ENCODE measurements at regions not wholly inside any gene's neighbourhood (a gene's known extent, or its start where the extent isn't known, plus 50 kb on each side); places are given as distances from the start of the nearest gene placed in this dataset.
A peak's percentile ranks its signal among the peaks of the same experiment; 100 is the strongest.

DNA sequence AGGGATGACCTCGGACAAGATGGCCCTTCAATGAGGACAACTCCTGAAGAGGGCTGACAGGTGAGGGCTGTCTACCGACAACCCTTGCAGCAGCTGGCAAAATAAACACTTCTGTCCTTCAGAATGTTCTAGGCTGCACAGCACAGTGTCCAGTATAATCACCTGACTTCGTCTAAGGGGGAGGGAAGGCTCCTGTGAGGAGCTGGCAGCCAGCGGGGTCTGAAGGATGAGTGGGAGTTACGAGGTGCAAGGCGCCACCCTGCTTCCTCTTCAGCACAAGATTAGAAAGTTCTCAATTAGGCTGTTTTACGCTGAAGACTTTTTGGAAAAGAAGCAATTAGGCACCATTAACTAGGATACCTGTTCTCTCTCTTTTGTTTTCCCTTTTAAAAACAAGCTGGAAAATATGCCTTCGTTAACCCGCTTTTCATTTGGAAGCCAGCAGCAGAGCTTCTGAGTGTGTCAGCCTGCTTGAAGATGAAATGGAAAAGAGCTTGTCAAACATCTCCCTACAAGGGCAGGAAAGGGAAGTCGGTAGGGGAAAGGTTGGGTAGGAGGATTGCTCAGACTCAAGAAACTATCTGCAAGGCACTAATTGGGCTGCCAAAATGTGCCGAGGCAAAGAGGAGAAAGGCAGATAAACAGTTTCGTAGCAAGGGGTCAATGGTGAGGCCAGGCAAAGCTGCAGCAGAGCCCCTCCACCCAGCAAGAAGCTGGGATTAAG is 592.2 kb upstream of the CADM1 start:
- DNase-seq, result no peak

DNA sequence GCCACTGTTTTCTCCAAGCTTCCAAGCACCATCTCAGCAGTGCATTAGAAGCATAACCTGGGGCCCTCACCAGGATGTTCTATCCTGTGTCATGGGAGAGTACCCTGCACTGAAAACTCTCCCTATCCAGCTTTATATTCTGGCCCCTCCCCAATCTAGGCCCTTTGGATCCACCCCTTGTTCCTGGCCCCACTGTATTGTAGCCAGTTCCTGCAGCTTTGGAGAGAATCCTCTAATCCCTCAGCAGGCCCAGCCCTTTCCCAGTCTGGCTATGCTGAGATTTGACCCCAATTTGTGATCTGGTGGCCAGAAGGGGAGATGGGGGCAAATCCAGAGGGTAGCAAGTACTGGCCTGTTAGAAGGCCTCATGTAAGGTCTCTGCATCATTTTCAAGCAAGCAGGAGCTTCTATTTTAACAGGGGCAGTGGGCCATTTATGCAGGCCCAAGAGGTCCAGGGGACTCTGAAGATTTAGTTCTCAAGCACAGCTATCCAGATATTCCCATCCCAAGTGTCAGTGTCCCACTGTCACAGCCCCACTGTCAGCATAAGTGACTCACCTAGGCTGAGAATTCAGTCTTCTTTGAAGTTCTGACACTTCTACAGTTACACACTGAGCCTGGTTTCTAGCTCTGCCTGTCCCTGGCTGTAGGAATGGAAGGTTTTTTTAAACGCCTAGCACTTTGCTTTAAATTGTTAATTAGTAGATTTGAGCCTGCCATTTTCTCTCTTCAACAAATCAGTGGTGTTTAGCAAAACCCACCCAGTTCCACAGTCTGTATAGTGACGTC is 589.5 kb upstream of the CADM1 start:
- DNase-seq, result no peak

DNA sequence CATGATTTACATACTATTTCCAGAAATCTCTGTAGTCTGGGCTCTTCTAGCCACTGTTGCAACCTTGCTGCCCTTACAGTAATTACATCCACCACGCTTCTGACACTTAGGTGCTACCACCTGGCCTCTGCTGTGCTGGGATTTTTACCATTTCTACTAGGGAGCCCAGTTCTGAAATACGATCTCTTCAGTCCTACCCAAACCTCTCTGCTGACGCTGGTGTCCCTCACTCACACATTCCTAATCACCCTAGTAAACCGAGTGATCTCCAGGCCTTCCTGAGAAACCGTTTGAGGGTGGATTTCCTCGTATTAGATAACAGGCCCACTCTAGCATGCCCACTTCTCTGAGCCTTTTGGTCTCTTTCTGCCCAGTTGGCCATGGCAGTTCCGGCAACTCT is 588.9 kb upstream of the CADM1 start:
- no peak for DNase-seq

DNA sequence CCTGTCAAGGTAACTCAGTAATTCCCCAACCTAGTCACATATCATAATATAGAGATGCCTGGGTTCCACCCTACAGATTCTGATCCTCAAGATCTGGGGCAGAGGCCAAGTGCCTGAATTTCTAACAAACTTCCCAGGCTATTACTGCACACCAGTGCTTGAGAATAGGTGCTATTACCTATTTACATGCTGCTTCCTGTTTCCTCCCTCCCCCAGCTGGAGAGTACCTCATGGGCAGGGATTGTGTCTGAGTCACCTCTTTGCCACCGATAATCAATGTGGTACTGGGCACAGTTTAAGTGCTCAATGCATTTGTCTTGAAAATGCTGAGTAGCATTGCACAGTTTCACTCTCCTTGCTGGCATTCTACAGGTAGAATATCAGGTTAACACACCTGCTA is 582.2 kb upstream of the CADM1 start:
- no peak for DNase-seq

DNA sequence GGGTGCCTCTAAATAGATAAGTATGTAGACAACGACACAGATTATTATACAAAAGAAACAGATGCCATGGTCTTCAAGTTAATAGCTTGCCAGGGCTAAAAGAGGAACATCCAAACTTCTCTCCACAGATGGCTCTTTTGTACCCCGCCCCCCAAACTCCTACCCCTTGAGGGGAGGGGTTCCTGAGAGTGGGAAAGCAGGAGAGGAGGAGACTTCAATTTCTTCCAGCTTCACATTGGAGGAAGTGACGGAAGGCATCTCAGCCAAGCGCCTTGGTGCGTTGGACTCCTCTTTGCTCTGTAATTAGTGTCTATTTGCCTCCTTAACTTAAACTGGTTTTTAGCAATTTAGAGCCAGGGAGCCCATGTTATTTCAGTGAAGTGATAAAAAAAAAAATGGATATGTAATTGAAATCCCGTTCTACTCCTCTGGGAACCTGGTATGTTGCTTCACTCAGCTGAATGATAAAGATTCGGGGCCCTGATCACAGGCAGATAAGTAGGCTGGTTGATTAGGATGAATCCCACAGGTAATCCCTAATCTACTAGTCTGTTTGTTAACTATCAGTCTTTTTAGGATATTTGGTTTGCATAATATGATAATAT is 580.9 kb upstream of the CADM1 start:
- DNase-seq, result no peak

DNA sequence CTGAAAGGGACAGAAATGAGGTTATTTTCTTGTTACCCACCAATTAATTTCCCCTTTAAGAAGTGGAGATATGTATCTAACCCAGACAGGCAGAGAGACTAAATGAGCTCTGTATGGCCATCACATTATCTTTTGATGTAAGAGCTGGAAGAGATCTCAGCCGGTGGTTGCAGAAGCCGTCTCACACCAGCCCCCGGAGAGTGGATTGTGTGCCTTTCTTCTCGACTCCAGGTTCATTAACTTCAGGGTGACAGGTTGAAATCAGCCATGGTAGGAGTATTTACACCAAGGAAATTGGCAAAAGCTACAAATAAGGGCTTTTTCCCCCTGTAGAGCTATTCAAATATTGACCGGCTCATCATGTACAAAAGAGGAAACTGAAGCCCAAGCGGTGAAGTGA is 580.3 kb upstream of the CADM1 start:
- DNase-seq, result no peak

DNA sequence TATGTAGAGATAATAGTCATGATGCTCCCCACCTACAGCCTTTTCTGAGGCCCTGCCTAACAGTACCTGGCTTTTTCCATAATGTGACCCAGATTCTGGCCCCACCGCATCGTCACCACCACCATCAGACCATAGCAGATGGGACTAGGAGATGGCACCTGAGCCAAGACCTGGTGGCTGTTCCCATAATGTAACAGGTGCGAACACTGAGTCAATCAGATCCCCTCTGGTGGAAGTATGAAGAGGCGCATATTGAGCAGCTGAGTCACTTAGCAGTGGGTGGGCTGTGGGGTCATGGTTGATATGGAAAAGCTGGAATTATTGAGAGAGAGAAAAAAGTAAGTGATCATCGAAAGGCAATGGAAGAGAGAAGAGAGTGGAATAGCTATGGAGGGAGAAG is 578.0 kb upstream of the CADM1 start:
- no peak for DNase-seq

DNA sequence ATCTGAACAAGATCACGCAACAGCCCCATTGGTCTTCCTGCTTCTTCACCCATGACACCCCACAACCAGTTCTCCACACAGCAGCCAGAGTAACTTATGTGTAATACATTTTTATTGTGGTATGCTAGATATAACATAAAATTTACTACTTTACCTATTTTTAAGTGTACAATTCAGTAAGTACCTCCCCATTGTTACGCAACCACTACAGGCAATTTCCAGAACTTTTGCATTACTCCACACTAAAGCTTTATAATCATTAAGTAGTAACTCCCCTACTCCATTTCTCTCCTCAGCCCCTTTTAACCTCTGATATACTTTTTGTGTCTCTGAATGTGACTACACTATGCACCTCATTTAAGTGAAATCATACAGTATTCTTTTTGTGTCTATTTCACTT is 575.4 kb upstream of the CADM1 start:
- DNase-seq, result no peak

DNA sequence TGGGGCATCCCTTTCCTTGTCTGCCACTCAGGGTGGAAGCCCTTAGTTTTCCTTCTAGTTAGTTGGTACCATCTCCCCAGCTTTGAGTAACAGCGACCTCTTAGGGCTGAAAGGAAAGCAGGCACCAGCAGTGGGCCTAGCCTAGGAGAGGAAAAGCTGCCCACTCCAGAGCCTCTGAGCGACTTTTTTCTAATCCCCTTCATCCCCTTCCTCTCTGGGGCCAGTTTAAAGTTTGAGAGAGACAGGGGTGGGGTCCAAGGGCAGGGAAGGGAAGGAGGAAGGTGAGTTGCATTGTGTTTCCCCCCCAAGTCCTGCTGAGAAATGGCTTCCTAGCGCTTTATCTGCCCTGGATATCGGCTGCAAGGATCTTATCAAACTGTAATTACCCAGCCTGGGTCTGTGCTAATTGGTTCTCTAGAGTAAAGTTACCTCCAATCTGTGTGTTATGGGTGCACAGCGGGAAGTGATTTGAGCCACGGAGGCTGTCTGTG is 573.9 kb upstream of the CADM1 start:
- DNase-seq, result no peak

DNA sequence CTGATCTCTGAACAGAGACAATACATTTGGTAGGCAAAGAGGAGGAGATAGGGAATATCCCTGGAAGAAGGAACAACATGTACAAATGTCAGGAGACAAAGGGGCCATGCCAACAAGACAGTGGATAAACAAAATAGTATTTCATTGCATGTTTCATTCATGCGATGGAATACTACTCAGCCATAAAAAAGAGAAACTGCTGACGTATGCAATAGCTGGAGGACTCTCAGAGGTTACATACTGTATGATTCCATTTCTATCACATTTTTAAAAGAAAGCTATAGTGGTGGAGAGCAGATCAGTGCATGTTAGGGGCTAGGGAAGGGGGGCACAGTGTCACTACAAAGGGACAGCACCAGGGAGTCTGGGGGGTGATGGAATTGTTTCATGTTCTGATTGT is 572.9 kb upstream of the CADM1 start:
- DNase-seq, result no peak

DNA sequence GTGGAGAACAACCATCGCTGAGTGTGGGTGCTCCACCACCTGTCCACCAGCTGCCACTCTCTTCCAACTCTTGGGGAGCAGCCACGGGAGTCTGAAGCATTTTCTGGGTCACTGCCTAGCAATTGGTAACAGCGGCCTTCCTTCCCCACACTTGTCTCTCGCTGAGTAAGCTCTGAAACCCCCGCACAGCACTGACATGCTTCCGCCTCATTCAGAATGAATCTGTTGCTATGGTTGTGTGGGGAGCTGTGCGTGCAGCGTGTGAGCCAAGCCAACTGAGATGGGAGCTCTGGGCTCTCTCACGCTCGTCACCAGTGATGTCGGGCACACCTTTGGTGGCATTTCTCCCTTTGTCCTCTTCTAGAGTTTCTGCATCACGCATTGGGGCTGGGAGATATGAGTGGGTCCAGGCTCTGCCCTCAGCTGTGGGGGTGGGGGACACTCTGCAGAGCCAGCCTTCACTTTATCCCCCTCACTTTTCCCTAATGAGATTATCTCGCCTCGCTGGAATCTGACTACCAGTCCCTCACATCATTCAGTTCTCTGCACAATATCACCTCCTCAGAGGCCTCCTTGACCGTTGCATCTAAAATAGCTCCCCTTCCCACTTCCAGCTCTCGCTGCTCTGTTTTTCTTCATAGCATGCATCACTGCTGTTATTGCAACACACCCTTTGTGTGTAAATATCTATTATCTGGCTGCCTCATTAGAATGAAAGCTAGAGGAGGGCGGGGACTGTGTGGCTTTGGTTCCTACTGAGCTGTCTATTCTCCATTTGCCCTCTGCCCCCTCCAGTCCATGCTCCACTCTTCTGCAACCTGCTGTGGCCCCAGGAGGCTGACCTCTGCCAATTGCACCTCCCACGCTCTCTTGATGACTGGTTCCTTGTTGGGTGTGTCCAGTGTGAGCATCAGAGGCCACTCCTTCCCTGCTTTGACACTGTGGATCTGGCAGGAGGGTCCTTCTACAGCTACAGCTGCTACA is 569.9 kb upstream of the CADM1 start:
- DNase-seq, result no peak

DNA sequence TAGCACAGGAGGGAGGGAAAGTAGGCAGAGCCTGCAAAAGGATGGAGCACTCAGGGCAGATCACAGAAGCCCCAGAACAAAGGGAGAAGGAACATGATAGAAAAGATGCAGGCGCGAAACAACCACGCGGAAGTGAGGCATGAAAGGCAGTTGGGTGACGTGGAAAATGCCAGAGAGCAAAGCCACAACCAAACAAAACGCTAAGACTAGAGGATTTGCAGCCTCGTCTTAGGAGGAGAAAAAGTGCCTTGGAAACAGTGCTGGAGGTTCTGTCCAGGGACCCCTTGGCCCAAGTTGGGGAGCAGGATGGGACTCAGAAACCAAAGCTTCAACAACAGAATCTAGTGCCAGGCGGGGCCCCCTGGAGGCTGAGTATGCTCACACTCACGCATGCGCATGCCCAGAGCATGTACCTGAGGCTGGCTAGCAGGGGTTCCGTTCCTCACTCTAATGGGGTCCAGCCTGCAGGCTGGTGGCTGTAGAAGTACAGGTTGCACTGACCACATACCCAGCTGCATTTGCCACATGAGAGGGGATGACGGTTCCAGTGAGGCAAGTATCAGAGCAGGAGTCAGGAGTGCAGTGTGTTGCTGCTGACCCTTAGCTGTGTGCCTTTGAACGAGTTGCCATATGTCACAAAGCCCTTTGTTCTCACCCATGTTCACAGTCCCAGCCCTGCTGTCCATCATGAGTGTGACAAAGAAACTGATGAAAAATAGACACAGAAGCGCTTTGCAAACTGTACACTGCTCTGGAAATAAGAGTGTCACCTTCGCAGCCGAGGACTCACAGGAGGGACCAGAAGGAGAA is 568.6 kb upstream of the CADM1 start:
- no peak for DNase-seq

DNA sequence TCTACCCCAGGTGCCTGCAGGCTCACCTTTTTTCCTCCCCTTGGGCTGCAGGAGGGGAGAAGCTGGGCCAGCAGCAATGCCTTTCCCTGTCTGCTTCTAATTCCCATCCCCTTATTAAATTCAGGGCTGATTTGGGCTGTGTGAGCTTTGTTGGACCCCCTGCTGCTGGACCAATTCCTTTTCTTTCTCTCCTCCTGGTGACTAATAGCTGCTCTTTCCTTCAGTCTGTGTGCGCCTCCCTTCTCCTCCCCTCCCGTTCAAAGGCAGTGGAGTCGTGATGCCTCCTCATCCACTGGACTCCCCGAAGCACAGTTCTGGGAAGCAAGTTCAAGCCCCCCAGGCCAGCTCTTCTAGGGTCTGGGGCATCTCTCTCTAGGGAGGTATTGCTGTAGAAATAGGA is 567.9 kb upstream of the CADM1 start:
- DNase-seq, result no peak

DNA sequence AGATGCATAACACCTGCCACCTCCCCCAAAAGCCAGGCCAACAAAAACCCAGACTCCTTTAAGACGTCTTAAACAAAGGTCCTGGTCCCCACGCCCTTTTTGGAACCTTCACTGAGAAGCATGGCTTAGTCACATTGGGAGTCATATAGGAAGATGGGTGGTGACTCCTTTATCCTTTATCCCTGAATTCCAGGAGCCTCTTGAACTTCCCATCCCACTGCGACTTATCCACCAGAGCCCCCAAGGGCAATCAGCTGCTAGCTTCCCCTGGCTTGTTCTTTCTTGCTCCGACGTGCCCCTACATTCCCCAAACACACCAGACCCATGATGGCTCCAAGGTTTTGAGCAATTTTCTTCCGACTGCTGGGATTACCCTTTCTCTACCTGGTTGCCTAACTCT is 567.0 kb upstream of the CADM1 start:
- DNase-seq, result no peak

DNA sequence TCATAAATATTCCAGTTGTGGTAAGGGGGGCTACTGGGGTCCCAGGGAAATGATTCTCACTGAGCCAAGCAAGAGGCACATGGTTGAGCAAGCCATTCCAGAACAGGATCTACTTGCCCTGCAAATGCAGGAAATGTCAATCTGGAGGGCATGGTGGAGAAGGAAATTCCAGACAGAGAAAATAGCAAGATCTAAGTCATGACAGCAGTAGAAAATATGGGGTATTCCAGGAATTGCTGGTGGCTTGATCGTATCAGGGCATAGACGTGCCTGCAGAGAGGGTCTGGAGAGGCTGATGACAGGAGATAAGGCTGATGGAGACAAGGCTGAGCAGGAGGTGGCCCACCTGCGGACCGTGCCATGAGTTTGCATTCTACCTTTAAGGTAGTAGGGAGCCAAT is 566.3 kb upstream of the CADM1 start:
- no peak for DNase-seq

DNA sequence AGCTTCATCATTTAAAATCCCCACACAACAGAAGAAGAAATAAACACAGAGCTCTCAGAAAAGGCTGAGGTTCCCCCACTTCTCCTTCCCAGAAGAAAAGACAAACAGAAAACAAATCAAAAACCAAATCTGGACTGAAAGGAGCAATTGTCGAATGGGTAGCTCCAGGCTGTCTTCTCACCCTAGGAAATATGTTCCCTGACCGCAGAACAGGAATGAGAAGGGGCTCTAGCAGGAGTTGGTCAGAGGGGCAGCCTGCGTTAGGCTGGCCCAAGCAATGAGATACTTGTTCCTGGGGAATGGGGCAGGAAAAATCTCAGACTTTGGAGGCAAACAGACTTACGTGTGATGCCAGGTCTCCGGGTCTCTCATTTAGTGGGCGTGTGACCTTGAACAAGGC is 562.6 kb upstream of the CADM1 start:
- no peak for DNase-seq

DNA sequence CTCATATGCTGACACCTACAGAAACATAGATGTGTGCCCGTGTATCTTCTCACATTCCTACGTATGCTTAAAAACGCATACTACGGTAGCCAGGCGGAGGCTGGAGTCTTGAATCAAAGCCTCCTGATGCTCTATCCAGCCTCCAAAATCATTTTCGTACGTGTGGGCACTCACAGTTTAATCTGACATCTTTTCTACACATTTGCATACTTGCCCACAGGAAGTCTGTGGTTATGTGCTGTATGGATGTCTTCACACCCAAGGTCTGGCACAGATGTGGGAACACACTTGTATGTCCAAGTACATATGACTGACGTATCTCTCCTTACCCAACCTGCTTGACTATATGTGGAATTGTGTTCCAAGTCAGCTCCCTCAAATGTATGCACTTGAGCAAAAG is 561.8 kb upstream of the CADM1 start:
- DNase-seq, result no peak

DNA sequence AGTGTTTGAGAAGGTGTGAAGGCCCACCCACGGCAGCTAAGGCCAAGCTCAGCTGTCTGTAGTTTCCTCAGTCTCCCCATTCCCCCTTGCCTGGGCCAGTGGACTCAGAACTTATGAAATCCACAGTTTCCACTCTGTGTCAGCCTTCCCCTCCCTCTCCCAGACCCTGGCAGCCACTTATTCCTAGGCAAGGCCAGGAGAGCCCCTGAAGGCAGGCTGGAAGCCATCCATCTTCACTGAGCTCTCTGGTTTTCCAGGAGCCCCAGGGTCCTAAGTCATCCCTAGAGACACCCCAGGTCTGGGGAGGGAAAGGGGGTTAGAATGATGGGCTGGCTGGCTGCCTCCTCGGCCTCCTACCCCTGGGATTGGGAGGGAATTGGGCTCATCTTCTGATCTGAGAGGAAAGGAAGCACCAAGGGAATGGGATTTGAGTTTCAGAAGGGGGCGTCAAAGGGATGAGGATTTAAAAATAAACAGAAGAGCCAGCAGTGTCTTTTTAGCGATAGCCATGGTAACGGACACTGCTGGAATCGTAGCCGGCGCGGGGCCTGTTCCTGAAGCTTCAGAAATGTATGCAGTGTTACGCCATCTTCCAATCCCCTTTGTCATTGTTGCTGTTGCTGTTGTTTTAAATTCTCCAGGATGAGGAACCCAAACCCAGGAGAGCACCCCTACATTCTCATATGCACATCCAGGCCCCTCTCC is 561.1 kb upstream of the CADM1 start:
- DNase-seq, result no peak

DNA sequence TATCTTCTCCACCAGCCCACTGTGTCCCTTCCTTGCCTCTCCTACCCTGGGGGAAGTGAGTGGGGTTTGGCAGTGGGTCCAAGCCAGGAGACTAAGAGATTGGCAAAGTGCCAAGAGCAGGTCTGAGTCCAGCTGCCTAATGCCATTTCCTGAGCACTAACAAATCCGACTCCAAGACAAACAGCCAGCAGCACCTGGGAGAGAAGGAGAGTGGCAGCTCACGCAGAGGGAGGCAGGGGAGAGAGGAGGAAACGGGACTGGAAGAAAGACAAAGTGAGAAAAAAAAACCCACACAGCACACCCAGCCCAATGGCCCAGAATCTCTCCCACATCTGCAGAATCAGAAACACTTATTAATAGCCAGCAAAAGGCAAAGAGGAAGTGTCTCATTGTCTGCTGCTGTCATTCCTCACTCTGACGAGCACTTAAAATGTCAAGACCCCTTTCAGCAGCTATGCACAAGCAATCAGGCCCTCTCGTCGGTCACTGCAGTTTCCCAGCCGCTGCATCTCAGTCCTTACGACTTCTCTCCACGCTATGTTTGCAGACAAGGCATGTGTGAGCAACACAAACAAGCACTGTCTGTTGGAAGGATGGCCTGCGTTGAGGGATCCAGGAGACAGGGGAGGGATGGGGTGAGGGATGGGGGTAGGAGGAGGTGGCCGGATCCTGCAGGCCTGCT is 558.4 kb upstream of the CADM1 start:
- peak; percentile 96 for DNase-seq

DNA sequence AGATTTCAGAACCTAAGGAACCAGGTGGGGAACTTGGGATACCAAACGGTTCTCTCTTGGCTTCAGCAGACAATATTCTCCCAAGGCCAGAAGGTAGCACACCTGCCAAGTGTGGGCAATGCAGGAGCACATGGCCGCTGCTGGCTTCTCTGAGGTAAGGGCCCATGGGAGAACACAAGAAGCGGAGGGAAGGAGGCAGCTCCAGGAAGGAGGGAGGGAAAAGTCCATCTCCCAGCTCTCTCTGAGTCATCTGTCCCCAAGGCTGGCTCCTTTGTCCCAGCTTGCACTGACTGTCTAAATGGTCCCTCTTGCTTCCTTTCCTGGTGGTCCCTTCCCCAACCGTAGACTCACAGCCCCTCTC is 557.9 kb upstream of the CADM1 start:
- DNase-seq, result no peak

DNA sequence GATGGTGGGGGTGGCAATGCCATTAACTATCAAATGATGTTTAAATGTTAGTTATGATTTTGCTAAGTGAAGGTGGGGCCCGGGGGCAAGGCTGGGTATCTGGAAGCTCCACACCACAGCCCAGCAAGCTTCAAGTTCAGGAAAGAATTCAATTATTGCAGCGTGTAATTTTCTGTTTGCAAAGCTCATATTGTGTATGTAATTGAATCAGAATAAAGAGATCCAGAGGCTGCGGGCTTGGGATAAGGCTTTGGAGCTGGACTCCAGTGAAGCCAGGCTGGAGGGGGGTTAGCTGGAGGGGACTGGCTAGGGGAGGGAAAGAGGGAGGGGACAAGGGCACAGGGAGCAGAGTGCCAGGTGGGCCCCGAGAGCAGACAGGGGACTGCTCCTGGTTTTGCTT is 557.1 kb upstream of the CADM1 start:
- no peak for DNase-seq
